ENCODE measurements at regions not wholly inside any gene's neighbourhood (a gene's known extent, or its start where the extent isn't known, plus 50 kb on each side); places are given as distances from the start of the nearest gene placed in this dataset.

- TF ChIP-seq CTCF (IDR thresholded peaks at IDR 0.05), result no peak
- TF ChIP-seq POLR2A (IDR thresholded peaks at IDR 0.05), result no peak
Measured at GRCh38 chrX:150160656-150161055, 202.5 kb upstream of the MAMLD1 start.
